ENCODE measurements at regions not wholly inside any gene's neighbourhood (a gene's known extent, or its start where the extent isn't known, plus 50 kb on each side); places are given as distances from the start of the nearest gene placed in this dataset.
"Not testable (repeated sequence)": the region's sequence is repeated elsewhere in the genome, so short reads cannot be mapped to it uniquely, and the experiment has no call there.

DNA sequence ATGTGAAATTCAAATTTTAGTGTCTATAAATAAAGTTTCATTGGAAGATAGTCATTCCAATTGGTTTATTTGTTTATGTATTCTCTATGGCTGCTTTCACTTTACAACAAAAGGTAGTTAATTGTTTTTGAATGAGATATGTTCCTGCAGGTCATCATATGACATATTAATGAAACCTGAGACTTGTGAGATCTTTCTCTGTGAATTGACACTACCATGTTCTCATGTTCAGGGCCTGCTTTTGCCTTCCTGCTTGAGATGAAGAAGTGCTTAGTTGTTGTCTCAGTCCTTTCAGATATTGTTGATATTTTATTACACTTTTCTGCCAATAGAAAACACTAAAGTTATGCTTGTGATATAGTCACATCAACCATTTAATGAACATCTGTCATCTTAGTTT, 132.5 kb downstream of the UTRN start:
- no peak for TF ChIP-seq CTCF (IDR thresholded peaks at IDR 0.05; ENCODE audit: low read depth, low read length)
- no peak for DNase-seq (ENCODE audit: extremely low read depth, low read depth)

GRCh38 chr6:144418959-144419545, 133.9 kb downstream of the UTRN start:
- no peak for DNase-seq (ENCODE audit: extremely low read depth, low read depth)
- TF ChIP-seq CTCF (IDR thresholded peaks at IDR 0.05; ENCODE audit: low read depth, low read length): no peak

DNA sequence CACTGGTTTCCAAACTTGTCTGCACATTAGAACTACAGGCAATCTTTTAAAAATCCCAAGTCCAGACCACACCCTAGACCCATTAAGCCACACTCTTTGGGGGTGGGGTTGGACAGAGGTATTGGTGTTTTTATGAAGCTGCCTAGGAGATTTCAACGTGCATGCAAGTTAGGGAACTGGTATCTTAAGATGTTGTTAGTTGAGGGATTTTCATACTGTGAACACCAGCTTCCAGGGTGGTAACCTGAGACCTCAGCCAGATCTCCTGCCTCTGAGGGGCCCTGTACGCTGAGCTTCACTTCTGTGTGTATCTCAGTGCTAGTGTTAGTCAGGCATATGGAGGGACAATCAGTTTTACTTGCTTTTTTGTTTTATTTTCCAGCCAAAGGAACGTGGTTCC, 138.0 kb downstream of the UTRN start:
- TF ChIP-seq CTCF (IDR thresholded peaks at IDR 0.05; ENCODE audit: low read depth, low read length): no peak
- DNase-seq (ENCODE audit: extremely low read depth, low read depth): no peak

GRCh38 chr6:144429753-144430152, 144.6 kb downstream of the UTRN start:
- TF ChIP-seq CTCF (IDR thresholded peaks at IDR 0.05; ENCODE audit: low read depth, low read length): no peak
- no peak for DNase-seq (ENCODE audit: extremely low read depth, low read depth)

GRCh38 chr6:144433446-144433845, 148.3 kb downstream of the UTRN start:
- DNase-seq (ENCODE audit: extremely low read depth, low read depth): not testable (repeated sequence)

DNA sequence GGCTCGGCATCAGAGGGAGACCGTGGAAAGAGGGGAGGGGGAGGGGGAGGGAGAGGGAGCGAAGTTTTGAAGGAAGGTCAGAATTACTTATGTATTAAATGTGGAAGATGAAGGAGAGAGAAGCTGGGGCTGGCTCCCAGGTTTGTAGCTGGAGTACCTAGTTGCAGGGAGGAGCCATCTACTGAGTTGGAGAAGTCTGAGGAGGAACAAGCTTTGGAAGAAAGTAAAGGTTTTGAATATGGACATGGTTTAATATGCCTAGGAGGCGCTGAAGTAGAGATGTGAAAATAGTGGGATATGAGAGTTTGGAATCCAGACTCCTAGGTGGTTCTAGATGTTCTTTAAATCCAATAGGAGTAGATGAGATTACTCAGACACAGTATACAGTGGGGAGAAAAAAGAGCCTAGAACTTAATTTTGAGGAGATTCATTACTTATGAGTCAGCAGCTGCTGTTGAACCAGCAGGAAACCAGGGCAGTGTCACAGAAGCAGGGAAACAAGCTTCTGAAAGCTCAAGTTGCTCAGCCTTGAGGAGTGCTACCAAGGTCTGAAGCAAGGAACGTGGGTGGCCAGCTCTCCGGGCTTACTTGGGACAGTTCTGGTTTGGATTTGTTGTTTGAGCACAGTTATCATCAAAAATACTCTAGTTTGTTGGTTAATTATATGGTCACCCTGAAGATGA, 149.3 kb downstream of the UTRN start:
- TF ChIP-seq CTCF (IDR thresholded peaks at IDR 0.05; ENCODE audit: low read depth, low read length): no peak
- peak; percentile 52 for DNase-seq (ENCODE audit: extremely low read depth, low read depth)

- no peak for TF ChIP-seq CTCF (IDR thresholded peaks at IDR 0.05; ENCODE audit: low read depth, low read length)
These were observed 150.7 kb downstream of the UTRN start for GRCh38 chr6:144435602-144436426.

More at GRCh38 chr6:144435602-144436426, 150.7 kb downstream of the UTRN start:
- no peak for DNase-seq (ENCODE audit: extremely low read depth, low read depth)

Data from AG09319 (cell line).